GOT3 (cell line): ENCODE measurements at regions not wholly inside any gene's neighbourhood (a gene's known extent, or its start where the extent isn't known, plus 50 kb on each side); places are given as distances from the start of the nearest gene placed in this dataset.
"Not testable (repeated sequence)": the region's sequence is repeated elsewhere in the genome, so short reads cannot be mapped to it uniquely, and the experiment has no call there.

Experiments
- DNase-seq: peaks from one replicate; lab custom pipeline; 2025; ENCODE audit warnings: mixed read lengths; lab: John Stamatoyannopoulos, UW

GRCh38 chr12:9543341-9543740 is 64.4 kb downstream of the KLRB1 start:
- not testable (repeated sequence) for DNase-seq

- DNase-seq: not testable (repeated sequence)
These were observed 64.9 kb downstream of the KLRB1 start for GRCh38 chr12:9542827-9543226.

GRCh38 chr12:9515925-9516324 is 91.8 kb downstream of the KLRB1 start:
- DNase-seq: not testable (repeated sequence)

GRCh38 chr12:9512695-9513094 is 95.0 kb downstream of the KLRB1 start:
- not testable (repeated sequence) for DNase-seq

GRCh38 chr12:9510392-9511011 is 97.2 kb downstream of the KLRB1 start:
- DNase-seq: not testable (repeated sequence)

- no peak for DNase-seq
These were observed 98.1 kb downstream of the KLRB1 start for GRCh38 chr12:9509464-9510161.

- no peak for DNase-seq
These were observed 101.0 kb downstream of the KLRB1 start for GRCh38 chr12:9506746-9507145.

GRCh38 chr12:9503384-9503783 is 104.3 kb downstream of the KLRB1 start:
- not testable (repeated sequence) for DNase-seq

GRCh38 chr12:9502845-9503244 is 104.9 kb downstream of the KLRB1 start:
- DNase-seq: not testable (repeated sequence)

- not testable (repeated sequence) for DNase-seq
These were observed 114.4 kb downstream of the KLRB1 start for GRCh38 chr12:9493325-9493724.

- not testable (repeated sequence) for DNase-seq
These were observed 126.4 kb downstream of the KLRB1 start for GRCh38 chr12:9481289-9481688.

- not testable (repeated sequence) for DNase-seq
These were observed 133.5 kb downstream of the KLRB1 start for GRCh38 chr12:9474197-9474596.

- DNase-seq: not testable (repeated sequence)
These were observed 134.1 kb downstream of the KLRB1 start for GRCh38 chr12:9473638-9474037.

- not testable (repeated sequence) for DNase-seq
These were observed 136.2 kb downstream of the KLRB1 start for GRCh38 chr12:9471501-9471900.

GRCh38 chr12:9470367-9470766 is 137.3 kb downstream of the KLRB1 start:
- DNase-seq: not testable (repeated sequence)

- not testable (repeated sequence) for DNase-seq
These were observed 137.8 kb downstream of the KLRB1 start for GRCh38 chr12:9469956-9470355.

GRCh38 chr12:9469463-9469862 is 138.3 kb downstream of the KLRB1 start:
- DNase-seq: not testable (repeated sequence)

- DNase-seq: not testable (repeated sequence)
These were observed 138.7 kb downstream of the KLRB1 start for GRCh38 chr12:9468998-9469397.

- DNase-seq: not testable (repeated sequence)
These were observed 139.6 kb downstream of the KLRB1 start for GRCh38 chr12:9468144-9468543.

GRCh38 chr12:9464408-9464807 is 143.3 kb downstream of the KLRB1 start:
- no peak for DNase-seq

- not testable (repeated sequence) for DNase-seq
These were observed 152.2 kb downstream of the KLRB1 start for GRCh38 chr12:9455516-9455915.

GRCh38 chr12:9454021-9454420 is 153.7 kb downstream of the KLRB1 start:
- not testable (repeated sequence) for DNase-seq

- not testable (repeated sequence) for DNase-seq
These were observed 157.6 kb downstream of the KLRB1 start for GRCh38 chr12:9450127-9450567.
